ENCODE measurements at regions not wholly inside any gene's neighbourhood (a gene's known extent, or its start where the extent isn't known, plus 50 kb on each side); places are given as distances from the start of the nearest gene placed in this dataset.

DNA sequence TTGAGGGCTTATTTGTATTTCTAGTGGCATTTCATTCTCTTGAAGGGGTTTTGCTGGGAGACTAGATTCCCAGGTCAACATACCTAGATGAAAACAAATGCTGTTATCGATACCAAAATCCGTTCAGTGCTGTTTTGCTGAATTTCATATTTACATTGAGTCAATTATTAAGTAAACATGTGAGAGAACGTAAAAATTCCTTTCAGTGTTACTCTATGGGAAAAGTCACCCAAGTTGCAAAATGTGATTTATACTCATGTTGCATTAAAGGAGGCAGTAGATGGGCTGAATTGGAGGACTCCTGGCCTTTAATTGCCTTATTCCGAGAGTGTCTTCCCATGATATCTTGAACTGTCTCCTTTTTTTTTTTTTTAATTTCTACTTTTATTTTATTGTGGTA lies 1011.3 kb upstream of the NR2F2 start (continued):
- TF ChIP-seq ZNF274 (IDR thresholded peaks at IDR 0.05; ENCODE audit: borderline replicate concordance, extremely low read depth, low read length) (no peak), CREB1 (IDR thresholded peaks at IDR 0.05) (no peak), NRF1 (IDR thresholded peaks at IDR 0.05; ENCODE audit: low read depth, low read length) (no peak), NANOG (IDR thresholded peaks at IDR 0.05; ENCODE audit: insufficient read depth, low read depth, low read length, poor library complexity, severe bottlenecking) (no peak)
- TF ChIP-seq, protein P1, sequence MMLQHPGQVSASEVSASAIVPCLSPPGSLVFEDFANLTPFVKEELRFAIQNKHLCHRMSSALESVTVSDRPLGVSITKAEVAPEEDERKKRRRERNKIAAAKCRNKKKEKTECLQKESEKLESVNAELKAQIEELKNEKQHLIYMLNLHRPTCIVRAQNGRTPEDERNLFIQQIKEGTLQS (IDR thresholded peaks at IDR 0.05; ENCODE audit: insufficient read depth, low read depth, low read length) = no peak

All from H1 (cell line).